Colonic mucosa (tissue), 4 donors: ENCODE measurements at regions not wholly inside any gene's neighbourhood (a gene's known extent, or its start where the extent isn't known, plus 50 kb on each side); places are given as distances from the start of the nearest gene placed in this dataset.

Experiments
- DNase-seq: peaks from one replicate; pipeline ENCODE4 v3.0.0-alpha.2; 2020
- H3K27ac ChIP-seq: fragments of 200-600 bp; one replicate; pipeline ENCODE4 v1.8.0; 2021
- H3K27me3 ChIP-seq: fragments of 200-600 bp; one replicate; pipeline ENCODE4 v1.8.0; 2021
- H3K36me3 ChIP-seq: fragments of 200-600 bp; one replicate; pipeline ENCODE4 v1.8.0; 2021
- H3K4me1 ChIP-seq: fragments of 200-600 bp; one replicate; pipeline ENCODE4 v1.8.0; 2021; ENCODE audit warnings: mild to moderate bottlenecking
- H3K4me3 ChIP-seq: fragments of 200-600 bp; one replicate; pipeline ENCODE4 v1.8.0; 2021
- H3K9ac ChIP-seq, 2 donors: one replicate each; pipeline ENCODE4 v1.7.0; 2013; ENCODE audit warnings: control low read depth in 2 of 2, low read depth in 2 of 2, low read length in 2 of 2
- H3K9me3 ChIP-seq: fragments of 200-600 bp; one replicate; pipeline ENCODE4 v1.8.0; 2021
- CTCF ChIP-seq: fragments of 200-600 bp; IDR thresholded peaks from one replicate; pipeline ENCODE4 v1.8.0; 2022; ENCODE audit warnings: antibody characterized with exemption, mild to moderate bottlenecking
- intact Hi-C: fragments of 100-400 bp; cut with DNase I; formaldehyde crosslinking; loops from one replicate; pipeline ENCODE4 v1.14.1; 2022
- donor health status: healthy.
- donor health status: DM: no; HTN: no; CAD: no.
- donor health status: DM: no; HTN: no; CAD: no.

- intact Hi-C loops = no loop called here
- no peak overlapping the region for H3K9ac ChIP-seq
- H3K4me1 ChIP-seq = no peaks in the 10 kb centered on the region
- H3K27ac ChIP-seq = no peak overlapping the region
- H3K36me3 ChIP-seq = no peaks in the 10 kb centered on the region
- H3K27me3 ChIP-seq = no peaks in the 10 kb centered on the region
- no peak for TF ChIP-seq CTCF
- H3K9me3 ChIP-seq = no peaks in the 10 kb centered on the region
- DNase-seq = no peak
- no peak overlapping the region for H3K4me3 ChIP-seq
Measured at GRCh38 chr6:51285876-51286275, 467.2 kb downstream of the TFAP2B start.

GRCh38 chr6:51289041-51289440 lies 470.4 kb downstream of the TFAP2B start:
- Histone ChIP-seq H3K4me1 (no peaks in the 10 kb centered on the region), H3K9me3 (no peaks in the 10 kb centered on the region), H3K36me3 (no peaks in the 10 kb centered on the region), H3K27me3 (no peaks in the 10 kb centered on the region), H3K27ac (no peak overlapping the region), H3K4me3 (no peak overlapping the region), H3K9ac (no peak overlapping the region)
- intact Hi-C loops = no loop called here
- no peak for DNase-seq
- no peak for TF ChIP-seq CTCF

GRCh38 chr6:51292659-51293058 lies 474.0 kb downstream of the TFAP2B start:
- no peaks in the 10 kb centered on the region for H3K27me3 ChIP-seq
- H3K4me1 ChIP-seq = no peaks in the 10 kb centered on the region
- no peak for DNase-seq
- intact Hi-C loops = no loop called here
- no peak overlapping the region for H3K9ac ChIP-seq
- H3K36me3 ChIP-seq = no peaks in the 10 kb centered on the region
- H3K4me3 ChIP-seq = no peak overlapping the region
- no peak overlapping the region for H3K27ac ChIP-seq
- no peaks in the 10 kb centered on the region for H3K9me3 ChIP-seq
- no peak for TF ChIP-seq CTCF

DNA sequence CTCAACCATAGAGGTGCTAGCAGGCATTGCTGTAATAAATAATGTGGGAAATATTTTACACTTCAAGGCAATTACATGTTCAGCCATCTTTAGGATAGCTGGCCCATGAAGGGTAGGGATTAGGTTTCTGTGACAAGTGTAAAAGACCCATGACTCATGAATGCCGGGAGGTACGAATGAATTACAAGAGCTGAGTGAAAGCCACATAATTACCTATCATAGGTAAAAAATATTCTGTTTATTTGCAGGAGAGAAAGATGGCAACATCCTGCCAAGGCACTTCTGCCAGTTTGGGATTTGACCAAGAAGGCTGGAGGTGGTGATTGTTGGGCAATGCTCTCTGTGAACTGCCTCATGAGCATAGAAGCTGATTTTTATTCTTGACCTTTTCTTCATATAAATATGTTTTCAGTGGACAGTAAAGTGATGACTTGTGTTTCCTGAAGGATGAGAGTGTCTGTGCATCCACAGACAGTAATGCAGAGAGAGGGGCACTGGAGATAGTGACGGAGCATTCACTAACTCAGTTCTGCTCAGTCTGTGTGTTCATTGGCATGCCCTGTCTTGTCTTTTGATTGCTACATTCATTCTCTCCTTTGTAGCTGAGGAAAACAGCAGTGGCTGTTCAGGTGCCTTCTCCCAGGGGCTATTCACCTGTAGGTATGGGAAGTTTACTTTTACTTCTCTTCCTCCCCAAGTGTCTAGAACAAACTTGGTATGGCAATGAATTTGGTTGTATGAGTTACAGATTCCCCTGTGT lies 481.1 kb downstream of the TFAP2B start:
- no peak for DNase-seq
- intact Hi-C loops = no loop called here
- TF ChIP-seq CTCF = no peak
- H3K4me1 ChIP-seq = no peaks in the 10 kb centered on the region
- no peaks in the 10 kb centered on the region for H3K9me3 ChIP-seq
- H3K9ac ChIP-seq = no peak overlapping the region
- H3K27me3 ChIP-seq = no peaks in the 10 kb centered on the region
- H3K36me3 ChIP-seq = no peaks in the 10 kb centered on the region
- no peak overlapping the region for H3K27ac ChIP-seq
- no peak overlapping the region for H3K4me3 ChIP-seq

DNA sequence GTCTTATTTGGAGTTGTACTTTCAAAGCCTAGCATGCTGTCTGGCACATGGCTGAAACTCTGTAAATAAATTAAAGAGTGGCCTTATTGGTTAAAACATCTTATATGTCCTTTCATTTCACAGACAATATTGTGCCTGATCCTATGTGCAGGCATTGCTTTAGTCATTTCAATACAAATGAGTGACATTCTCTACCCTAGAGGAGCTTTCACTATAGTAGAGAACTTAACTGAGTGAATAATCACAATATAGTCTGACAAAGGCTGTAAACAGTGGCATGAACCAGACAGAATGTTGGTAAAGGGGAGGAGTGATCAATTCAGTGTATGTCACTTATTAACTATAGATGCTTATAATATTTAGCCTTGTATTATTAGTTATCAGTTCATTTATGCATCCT lies 481.8 kb downstream of the TFAP2B start:
- no peaks in the 10 kb centered on the region for H3K36me3 ChIP-seq
- H3K9me3 ChIP-seq = no peaks in the 10 kb centered on the region
- intact Hi-C loops = no loop called here
- H3K27me3 ChIP-seq = no peaks in the 10 kb centered on the region
- H3K4me3 ChIP-seq = no peak overlapping the region
- no peak for TF ChIP-seq CTCF
- H3K4me1 ChIP-seq = no peaks in the 10 kb centered on the region
- no peak overlapping the region for H3K27ac ChIP-seq
- no peak overlapping the region for H3K9ac ChIP-seq
- DNase-seq = no peak
